MM.1S (cell line): ENCODE measurements at regions not wholly inside any gene's neighbourhood (a gene's known extent, or its start where the extent isn't known, plus 50 kb on each side); places are given as distances from the start of the nearest gene placed in this dataset.
"Not testable (repeated sequence)": the region's sequence is repeated elsewhere in the genome, so short reads cannot be mapped to it uniquely, and the experiment has no call there.

Source experiments
- DNase-seq: peaks from one replicate; pipeline ENCODE4 v3.0.0-alpha.2; 2015
- H2AFZ ChIP-seq: fragments of 300-600 bp; sonication (generic); 2 replicates; pipeline ENCODE4 v1.6.0; 2016; ENCODE audit warnings: antibody characterized with exemption, low read length
- H3F3A ChIP-seq: fragments of 300-600 bp; sonication (generic); 2 replicates; pipeline ENCODE4 v1.6.1; 2016; ENCODE audit warnings: mild to moderate bottlenecking, antibody characterized with exemption, low read length, moderate library complexity, mixed read lengths; ENCODE audit not compliant: insufficient read depth
- H3K27ac ChIP-seq: fragments of 300-600 bp; sonication (generic); 2 replicates; pipeline ENCODE4 v1.5.1; 2016; ENCODE audit warnings: mild to moderate bottlenecking, low read length
- H3K27me3 ChIP-seq: fragments of 300-600 bp; sonication (generic); replicated peaks from 2 replicates; pipeline ENCODE4 v1.6.0; 2016; ENCODE audit warnings: low read length; ENCODE audit not compliant: insufficient read depth
- H3K36me3 ChIP-seq: fragments of 300-600 bp; sonication (generic); replicated peaks from 2 replicates; pipeline ENCODE4 v1.6.1; 2016; ENCODE audit warnings: mild to moderate bottlenecking, low read length, mixed read lengths; ENCODE audit not compliant: insufficient read depth
- H3K4me1 ChIP-seq: fragments of 300-600 bp; sonication (generic); 2 replicates; pipeline ENCODE4 v1.6.1; 2016; ENCODE audit warnings: low read length, mixed read lengths
- H3K4me2 ChIP-seq: fragments of 300-600 bp; sonication (generic); 2 replicates; pipeline ENCODE4 v1.6.0; 2016; ENCODE audit warnings: low read depth, low read length
- H3K4me3 ChIP-seq: fragments of 300-600 bp; sonication (generic); 2 replicates; pipeline ENCODE4 v1.5.1; 2016; ENCODE audit warnings: low read length, mixed read lengths
- H3K79me2 ChIP-seq: fragments of 300-600 bp; sonication (generic); 2 replicates; pipeline ENCODE4 v1.6.1; 2016; ENCODE audit warnings: mixed run types, low read length, mixed read lengths
- H3K9ac ChIP-seq: fragments of 300-600 bp; sonication (generic); 2 replicates; pipeline ENCODE4 v1.6.1; 2016; ENCODE audit warnings: low read length, mixed read lengths
- H3K9me2 ChIP-seq: fragments of 300-600 bp; sonication (generic); replicated peaks from 2 replicates; pipeline ENCODE4 v1.6.1; 2016; ENCODE audit warnings: mild to moderate bottlenecking, low read length, mixed read lengths; ENCODE audit not compliant: insufficient read depth
- H3K9me3 ChIP-seq: fragments of 300-600 bp; sonication (generic); replicated peaks from 2 replicates; pipeline ENCODE4 v1.6.1; 2016; ENCODE audit warnings: mild to moderate bottlenecking, low read length, mixed read lengths; ENCODE audit not compliant: insufficient read depth
- H4K20me1 ChIP-seq: fragments of 300-600 bp; sonication (generic); 2 replicates; pipeline ENCODE4 v1.6.1; 2016; ENCODE audit warnings: mild to moderate bottlenecking, low read length, moderate library complexity, mixed read lengths; ENCODE audit not compliant: insufficient read depth
- CTCF ChIP-seq: fragments of 300-600 bp; sonication (generic); IDR thresholded peaks from 2 replicates; pipeline ENCODE4 v1.5.1; 2016; ENCODE audit warnings: antibody characterized with exemption, low read length, mixed read lengths
- EZH2 ChIP-seq: fragments of 300-600 bp; sonication (generic); optimal IDR thresholded peaks from 2 replicates; pipeline ENCODE3; 2017; ENCODE audit warnings: low read depth, mild to moderate bottlenecking, antibody characterized with exemption, low read length, mixed read lengths
- EZH2phosphoT487 ChIP-seq: fragments of 300-600 bp; sonication (generic); IDR thresholded peaks from 2 replicates; pipeline ENCODE4 v1.6.1; 2018; ENCODE audit warnings: antibody characterized with exemption, low read length

- Histone ChIP-seq H3K27ac (no peak overlapping the region), H3K79me2 (no peaks in the 10 kb centered on the region), H3K36me3 (no peaks in the 10 kb centered on the region), H3K4me2 (no peak overlapping the region), H4K20me1 (no peaks in the 10 kb centered on the region), H3K4me1 (no peaks in the 10 kb centered on the region), H2AFZ (no peak overlapping the region), H3K9me3 (no peaks in the 10 kb centered on the region), H3K9ac (no peak overlapping the region), H3K4me3 (no peak overlapping the region), H3K9me2 (no peaks in the 10 kb centered on the region), H3K27me3 (no peaks in the 10 kb centered on the region), H3F3A (no peaks in the 10 kb centered on the region)
- TF ChIP-seq CTCF, result no peak
- no peak for TF ChIP-seq EZH2phosphoT487
- TF ChIP-seq EZH2, result no peak
- no peak for DNase-seq
Observed at GRCh38 chr7:112951070-112951469, 135.6 kb downstream of the GPR85 start.

GRCh38 chr7:112949682-112950081 lies 136.9 kb downstream of the GPR85 start:
- H3K4me1 ChIP-seq, H3K9me2 ChIP-seq, H3F3A ChIP-seq, H3K79me2 ChIP-seq, H3K27ac ChIP-seq, H3K4me2 ChIP-seq, H3K27me3 ChIP-seq, H3K9ac ChIP-seq, H3K4me3 ChIP-seq, H3K9me3 ChIP-seq, H4K20me1 ChIP-seq, DNase-seq, H2AFZ ChIP-seq, H3K36me3 ChIP-seq: not testable (repeated sequence)

- H4K20me1 ChIP-seq, result no peaks in the 10 kb centered on the region
- H3K4me3 ChIP-seq, result no peak overlapping the region
- no peaks in the 10 kb centered on the region for H3F3A ChIP-seq
- no peaks in the 10 kb centered on the region for H3K36me3 ChIP-seq
- H3K4me1 ChIP-seq, result no peaks in the 10 kb centered on the region
- H3K4me2 ChIP-seq, result no peak overlapping the region
- H2AFZ ChIP-seq, result no peak overlapping the region
- no peaks in the 10 kb centered on the region for H3K9me2 ChIP-seq
- H3K79me2 ChIP-seq, result no peaks in the 10 kb centered on the region
- no peak for TF ChIP-seq EZH2
- TF ChIP-seq EZH2phosphoT487, result no peak
- no peak for TF ChIP-seq CTCF
- H3K9ac ChIP-seq, result no peak overlapping the region
- no peaks in the 10 kb centered on the region for H3K27me3 ChIP-seq
- no peak overlapping the region for H3K27ac ChIP-seq
- no peaks in the 10 kb centered on the region for H3K9me3 ChIP-seq
- no peak for DNase-seq
Observed at GRCh38 chr7:112946350-112946749, 140.3 kb downstream of the GPR85 start.

- Histone ChIP-seq H3K4me3 (no peak overlapping the region), H3K9me3 (no peaks in the 10 kb centered on the region), H3K9me2 (no peaks in the 10 kb centered on the region), H2AFZ (no peak overlapping the region), H3K27ac (no peak overlapping the region), H3K4me2 (no peak overlapping the region), H3K4me1 (peaks cover 5% of the 10 kb centered on the region; the same call in 1 of the 2 replicates), H4K20me1 (no peaks in the 10 kb centered on the region), H3F3A (peaks cover 3% of the 10 kb centered on the region; the same call in 1 of the 2 replicates), H3K36me3 (no peaks in the 10 kb centered on the region), H3K27me3 (no peaks in the 10 kb centered on the region), H3K79me2 (no peaks in the 10 kb centered on the region), H3K9ac (no peak overlapping the region)
- TF ChIP-seq EZH2phosphoT487 (no peak), CTCF (no peak)
- no peak for DNase-seq
Observed at GRCh38 chr7:112945046-112945445, 141.6 kb downstream of the GPR85 start.
